Vagina (tissue), 2 donors: ENCODE measurements at regions not wholly inside any gene's neighbourhood (a gene's known extent, or its start where the extent isn't known, plus 50 kb on each side); places are given as distances from the start of the nearest gene placed in this dataset.
"Not testable (repeated sequence)": the region's sequence is repeated elsewhere in the genome, so short reads cannot be mapped to it uniquely, and the experiment has no call there.

Experiments
- DNase-seq, 2 donors: peaks; one replicate each; pipeline ENCODE4 v3.0.0-alpha.2; 2017; ENCODE audit errors: extremely low spot score in 2 of 2
- H3K27ac ChIP-seq: fragments of 200-600 bp; sonication (generic); one replicate; pipeline ENCODE4 v1.5.1; 2019
- H3K27me3 ChIP-seq: fragments of 200-600 bp; sonication (generic); one replicate; pipeline ENCODE4 v1.5.1; 2019
- H3K36me3 ChIP-seq, 2 donors: fragments of 200-600 bp; sonication (generic); one replicate each; pipeline ENCODE4 v1.5.1; 2017 to 2019
- H3K4me1 ChIP-seq: fragments of 200-600 bp; sonication (generic); one replicate; pipeline ENCODE4 v1.5.1; 2019
- H3K4me3 ChIP-seq, 2 donors: fragments of 200-600 bp; sonication (generic); 1 replicate in 1 of 2; 2 replicates in 1 of 2; pipeline ENCODE4 v1.5.1; 2016 to 2019
- H3K9me3 ChIP-seq: fragments of 200-600 bp; sonication (generic); one replicate; pipeline ENCODE4 v1.5.1; 2019
- POLR2A ChIP-seq, 2 donors: fragments of 450-650 bp; IDR thresholded peaks; one replicate each; pipeline ENCODE4 v1.6.1; 2017; ENCODE audit warnings: antibody characterized with exemption in 2 of 2, mild to moderate bottlenecking in 2 of 2, moderate library complexity in 2 of 2
- POLR2AphosphoS5 ChIP-seq, 2 donors: sonication (generic); formaldehyde crosslinking; IDR thresholded peaks; one replicate each; pipeline ENCODE4 v1.9.0; 2017; ENCODE audit warnings: antibody characterized with exemption in 2 of 2, mild to moderate bottlenecking in 2 of 2, low read depth in 1 of 2; ENCODE audit not compliant: insufficient read depth in 1 of 2
- intact Hi-C: fragments of 100-400 bp; cut with DNase I; formaldehyde crosslinking; loops from one replicate; pipeline ENCODE4 v1.15.1; 2023
- TF ChIP-seq, protein P1 (sequence below), 3 experiments: fragments of 450-650 bp in 2 of 3; fragments of 200-600 bp in 1 of 3; sonication (generic) in 1 of 3; IDR thresholded peaks; one replicate each; pipeline ENCODE4 v1.5.1; 2017 to 2019; ENCODE audit warnings: antibody characterized with exemption in 3 of 3, mild to moderate bottlenecking in 2 of 3, moderate library complexity in 2 of 3

DNA sequence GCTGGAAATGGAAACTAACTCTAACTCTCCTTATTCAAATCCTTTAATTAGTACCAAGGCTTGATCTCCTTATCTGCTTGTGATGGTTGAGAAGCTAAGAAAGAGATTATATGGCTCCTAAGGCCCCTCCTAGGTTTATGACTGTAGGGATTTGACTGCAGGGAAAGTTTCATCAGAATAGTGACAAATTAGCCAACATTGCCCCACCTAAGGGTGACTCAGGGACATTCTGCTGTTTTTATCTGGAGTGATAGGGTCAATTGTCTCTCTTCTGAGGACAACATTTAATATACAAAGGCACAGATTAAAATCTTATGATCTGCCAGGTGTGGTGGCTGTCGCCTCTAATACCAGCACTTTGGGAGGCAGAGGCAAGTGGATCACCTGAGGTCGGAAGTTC is 138.1 kb upstream of the MARCKS start:
- no peak for TF ChIP-seq POLR2AphosphoS5 (IDR thresholded peaks at IDR 0.05; ENCODE audit: insufficient read depth in 1 of 2, low read depth in 1 of 2)
- TF ChIP-seq, protein P1, sequence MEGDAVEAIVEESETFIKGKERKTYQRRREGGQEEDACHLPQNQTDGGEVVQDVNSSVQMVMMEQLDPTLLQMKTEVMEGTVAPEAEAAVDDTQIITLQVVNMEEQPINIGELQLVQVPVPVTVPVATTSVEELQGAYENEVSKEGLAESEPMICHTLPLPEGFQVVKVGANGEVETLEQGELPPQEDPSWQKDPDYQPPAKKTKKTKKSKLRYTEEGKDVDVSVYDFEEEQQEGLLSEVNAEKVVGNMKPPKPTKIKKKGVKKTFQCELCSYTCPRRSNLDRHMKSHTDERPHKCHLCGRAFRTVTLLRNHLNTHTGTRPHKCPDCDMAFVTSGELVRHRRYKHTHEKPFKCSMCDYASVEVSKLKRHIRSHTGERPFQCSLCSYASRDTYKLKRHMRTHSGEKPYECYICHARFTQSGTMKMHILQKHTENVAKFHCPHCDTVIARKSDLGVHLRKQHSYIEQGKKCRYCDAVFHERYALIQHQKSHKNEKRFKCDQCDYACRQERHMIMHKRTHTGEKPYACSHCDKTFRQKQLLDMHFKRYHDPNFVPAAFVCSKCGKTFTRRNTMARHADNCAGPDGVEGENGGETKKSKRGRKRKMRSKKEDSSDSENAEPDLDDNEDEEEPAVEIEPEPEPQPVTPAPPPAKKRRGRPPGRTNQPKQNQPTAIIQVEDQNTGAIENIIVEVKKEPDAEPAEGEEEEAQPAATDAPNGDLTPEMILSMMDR (IDR thresholded peaks at IDR 0.05), result no peak
- no peak for TF ChIP-seq POLR2A (IDR thresholded peaks at IDR 0.05)
- no peak overlapping the region for H3K27ac ChIP-seq
- H3K36me3 ChIP-seq, result no peaks in the 10 kb centered on the region
- no peaks in the 10 kb centered on the region for H3K9me3 ChIP-seq
- DNase-seq, result no peak
- no peaks in the 10 kb centered on the region for H3K27me3 ChIP-seq
- intact Hi-C loops, result no loop called here
- no peak overlapping the region for H3K4me3 ChIP-seq
- no peaks in the 10 kb centered on the region for H3K4me1 ChIP-seq

DNA sequence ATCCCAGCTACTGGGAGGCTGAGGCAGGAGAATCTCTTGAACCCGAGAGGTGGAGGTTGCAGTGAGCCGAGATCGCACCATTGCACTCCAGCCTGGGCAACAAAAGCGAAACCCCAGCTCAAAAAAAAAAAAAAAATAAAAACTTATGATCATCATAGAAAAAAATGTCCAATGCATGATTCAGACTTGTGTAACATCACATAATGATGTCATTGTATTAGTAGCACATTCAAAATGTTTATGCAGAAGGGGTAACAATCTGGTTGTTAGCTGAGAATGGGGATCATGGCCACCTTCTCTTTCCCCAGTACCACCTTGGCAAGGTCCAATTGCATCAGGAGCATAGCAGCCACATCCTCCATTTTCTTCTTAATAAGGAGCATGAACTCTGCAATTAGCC is 137.6 kb upstream of the MARCKS start:
- DNase-seq, result no peak
- TF ChIP-seq POLR2A (IDR thresholded peaks at IDR 0.05), result no peak
- TF ChIP-seq, protein P1 (IDR thresholded peaks at IDR 0.05), result no peak
- TF ChIP-seq POLR2AphosphoS5 (IDR thresholded peaks at IDR 0.05; ENCODE audit: insufficient read depth in 1 of 2, low read depth in 1 of 2), result no peak
- Histone ChIP-seq H3K4me1 (no peaks in the 10 kb centered on the region), H3K27ac (no peak overlapping the region), H3K36me3 (no peaks in the 10 kb centered on the region), H3K27me3 (no peaks in the 10 kb centered on the region), H3K9me3 (no peaks in the 10 kb centered on the region), H3K4me3 (no peak overlapping the region)
- intact Hi-C loops, result no loop called here

DNA sequence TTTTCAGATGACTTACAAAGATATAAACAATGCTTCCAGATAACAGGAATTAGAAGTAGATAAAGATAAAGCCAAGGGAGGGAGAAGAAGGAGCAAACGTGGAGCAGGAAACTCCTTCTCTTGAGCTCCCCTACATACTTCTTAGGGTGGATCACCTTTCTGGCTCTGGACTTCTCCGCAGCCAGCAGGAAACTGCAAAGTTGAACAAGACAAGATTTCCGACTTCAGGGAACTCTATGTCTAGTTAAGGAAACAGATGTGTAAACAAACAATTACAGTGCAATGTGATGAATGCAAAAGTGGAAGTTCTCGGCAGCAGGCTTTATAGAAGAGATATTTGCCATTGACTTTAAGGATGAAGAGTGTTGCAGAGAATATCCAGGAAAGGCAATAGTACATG is 134.0 kb upstream of the MARCKS start:
- Histone ChIP-seq H3K4me3 (no peak overlapping the region), H3K27ac (no peak overlapping the region), H3K4me1 (no peaks in the 10 kb centered on the region), H3K27me3 (no peaks in the 10 kb centered on the region), H3K36me3 (no peaks in the 10 kb centered on the region), H3K9me3 (no peaks in the 10 kb centered on the region)
- no peak for DNase-seq
- intact Hi-C loops, result no loop called here
- TF ChIP-seq POLR2A (IDR thresholded peaks at IDR 0.05) (no peak), POLR2AphosphoS5 (IDR thresholded peaks at IDR 0.05; ENCODE audit: insufficient read depth in 1 of 2, low read depth in 1 of 2) (no peak)
- TF ChIP-seq, protein P1 (IDR thresholded peaks at IDR 0.05), result no peak

DNA sequence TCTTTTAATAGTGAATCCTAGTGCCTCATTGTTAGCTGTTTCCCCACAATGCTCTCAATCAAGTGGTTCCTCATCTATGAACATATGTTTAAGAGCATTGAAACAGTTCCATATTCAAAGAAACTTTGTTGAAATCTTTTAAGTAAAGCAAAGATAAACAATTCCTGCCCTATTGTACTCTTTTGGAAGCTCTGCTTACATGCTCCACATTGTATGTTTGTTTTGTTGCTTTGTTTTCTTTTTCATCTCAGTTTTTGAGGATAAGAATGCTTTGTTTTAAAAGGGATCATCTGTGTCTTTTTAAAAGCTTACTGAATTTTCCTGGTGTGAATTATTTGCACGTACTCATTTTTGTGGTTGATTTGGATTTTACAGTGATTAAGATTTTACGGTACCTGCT is 132.2 kb upstream of the MARCKS start:
- H3K36me3 ChIP-seq, DNase-seq, H3K9me3 ChIP-seq, H3K27ac ChIP-seq, H3K4me1 ChIP-seq, H3K27me3 ChIP-seq, H3K4me3 ChIP-seq: not testable (repeated sequence)
- intact Hi-C loops, result loop anchor here (1.0 to 5.0 kb wide), 2 partner anchors 8 to 1773 kb away; no protein-coding TSS in a partner anchor

DNA sequence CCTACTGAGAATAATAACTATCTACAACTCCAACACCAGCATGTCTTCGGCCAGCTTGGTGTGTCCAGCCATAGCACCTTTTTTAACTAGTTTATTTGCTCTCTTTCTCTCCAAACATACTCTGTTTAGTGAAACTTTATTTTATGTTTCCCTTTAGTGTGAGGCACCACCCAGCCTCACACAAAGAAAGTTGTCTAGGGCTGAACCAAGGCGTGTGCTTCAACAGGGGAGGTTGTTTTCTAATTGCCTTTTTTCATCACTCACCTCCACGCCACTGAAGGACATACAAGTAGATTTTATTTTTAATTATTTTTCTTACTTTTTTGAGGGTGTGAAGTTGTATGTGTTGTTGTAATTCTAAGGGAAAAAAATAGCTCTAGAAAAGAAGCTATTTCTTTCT is 125.6 kb upstream of the MARCKS start:
- Histone ChIP-seq H3K27ac (no peak overlapping the region), H3K36me3 (no peaks in the 10 kb centered on the region), H3K4me1 (peaks cover 11% of the 10 kb centered on the region), H3K27me3 (no peaks in the 10 kb centered on the region), H3K4me3 (no peak overlapping the region), H3K9me3 (no peaks in the 10 kb centered on the region)
- DNase-seq, result no peak
- intact Hi-C loops, result no loop called here
- TF ChIP-seq, protein P1 (IDR thresholded peaks at IDR 0.05), result no peak
- TF ChIP-seq POLR2AphosphoS5 (IDR thresholded peaks at IDR 0.05; ENCODE audit: insufficient read depth in 1 of 2, low read depth in 1 of 2) (no peak), POLR2A (IDR thresholded peaks at IDR 0.05) (no peak)
